GM23248 (cell line): ENCODE measurements at regions not wholly inside any gene's neighbourhood (a gene's known extent, or its start where the extent isn't known, plus 50 kb on each side); places are given as distances from the start of the nearest gene placed in this dataset.

Experiments
- EZH2 ChIP-seq: fragments of 200-600 bp; sonication (generic); IDR thresholded peaks from 2 replicates; pipeline ENCODE4 v1.6.1; 2018; ENCODE audit warnings: antibody characterized with exemption, mild to moderate bottlenecking; ENCODE audit not compliant: insufficient read depth, poor library complexity, severe bottlenecking
- EZH2phosphoT487 ChIP-seq: fragments of 200-600 bp; sonication (generic); IDR thresholded peaks from 2 replicates; pipeline ENCODE4 v1.6.1; 2018; ENCODE audit warnings: antibody characterized with exemption, moderate library complexity, mild to moderate bottlenecking, low read depth; ENCODE audit not compliant: insufficient read depth

- TF ChIP-seq EZH2phosphoT487 (no peak), EZH2 (no peak)
These were observed 253.6 kb upstream of the FOXK1 start for GRCh38 chr7:4428526-4428925.
